ENCODE measurements at regions not wholly inside any gene's neighbourhood (a gene's known extent, or its start where the extent isn't known, plus 50 kb on each side); places are given as distances from the start of the nearest gene placed in this dataset.

GRCh38 chr5:28397502-28397941, 1359.1 kb upstream of the CDH9 start:
- Mint-ChIP-seq H3K27me3 (ENCODE audit: insufficient read depth, low read depth, poor library complexity) (no peaks in the 10 kb centered on the region), H3K4me1 (peaks cover 11% of the 10 kb centered on the region), H3K36me3 (ENCODE audit: low read depth) (peaks cover 3% of the 10 kb centered on the region; the same call in 1 of the 3 replicates), H3K4me3 (no peak overlapping the region), H3K9me3 (no peaks in the 10 kb centered on the region; the same call in 2 of the 3 replicates), H3K27ac (peak overlapping the region; percentile 47; the same call in 1 of the 2 replicates)
- H3F3A ChIP-seq (replicated peaks; ENCODE audit: low read depth), result no peaks in the 10 kb centered on the region
- H3K36me3 ChIP-seq (ENCODE audit: insufficient read depth), result no peaks in the 10 kb centered on the region
- peak overlapping the region; percentile 28; the same call in 1 of the 2 replicates for H2AFZ ChIP-seq
- no peaks in the 10 kb centered on the region for H4K20me1 ChIP-seq (replicated peaks; ENCODE audit: insufficient read depth)
- H3K4me3 ChIP-seq, result no peak overlapping the region
- H3K9me2 ChIP-seq (ENCODE audit: insufficient read depth), result no peaks in the 10 kb centered on the region
- ATAC-seq (no peak), DNase-seq (ENCODE audit: low spot score) (no peak)
- no peaks in the 10 kb centered on the region for H3K79me2 ChIP-seq (replicated peaks; ENCODE audit: insufficient read depth)
- H3K4me2 ChIP-seq, result no peak overlapping the region
- TF ChIP-seq REST (IDR thresholded peaks at IDR 0.05; ENCODE audit: unreplicated experiment) (no peak), ETS1 (IDR thresholded peaks at IDR 0.05) (no peak), CTCF (conservative IDR thresholded peaks at IDR 0.05; ENCODE audit: low read depth in 2 of 2) (no peak), POLR2AphosphoS5 (IDR thresholded peaks at IDR 0.05; ENCODE audit: low read depth) (no peak), ZNF462 (CRISPR knock-in tag; IDR thresholded peaks at IDR 0.05) (no peak), NANOG (IDR thresholded peaks at IDR 0.05; ENCODE audit: borderline replicate concordance) (no peak), ZNF331 (CRISPR knock-in tag; IDR thresholded peaks at IDR 0.05; ENCODE audit: low read depth) (no peak), EZH2 (IDR thresholded peaks at IDR 0.05; ENCODE audit: low read depth, unreplicated experiment) (no peak)
- no peak overlapping the region for H3K27ac ChIP-seq (ENCODE audit: low read depth)
- no peaks in the 10 kb centered on the region for H3K27me3 ChIP-seq (ENCODE audit: insufficient read depth)
- no peaks in the 10 kb centered on the region for H3K4me1 ChIP-seq (ENCODE audit: insufficient read depth)

All from GM23338 (cell line).